ENCODE measurements at regions not wholly inside any gene's neighbourhood (a gene's known extent, or its start where the extent isn't known, plus 50 kb on each side); places are given as distances from the start of the nearest gene placed in this dataset.

- TF ChIP-seq CTCF (IDR thresholded peaks at IDR 0.05) (no peak), POLR2A (IDR thresholded peaks at IDR 0.05) (no peak)
Measured at GRCh38 chr3:28634019-28634418, 285.4 kb upstream of the AZI2 start.
